GM12874 (cell line): ENCODE measurements at regions not wholly inside any gene's neighbourhood (a gene's known extent, or its start where the extent isn't known, plus 50 kb on each side); places are given as distances from the start of the nearest gene placed in this dataset.

ENCODE experiments used
- TF ChIP-seq, protein P1 (sequence below): IDR thresholded peaks from 2 replicates; pipeline ENCODE4 v1.5.1; 2011; ENCODE audit warnings: low read depth, mild to moderate bottlenecking, control low read depth, low read length, moderate library complexity; ENCODE audit not compliant: insufficient read depth

DNA sequence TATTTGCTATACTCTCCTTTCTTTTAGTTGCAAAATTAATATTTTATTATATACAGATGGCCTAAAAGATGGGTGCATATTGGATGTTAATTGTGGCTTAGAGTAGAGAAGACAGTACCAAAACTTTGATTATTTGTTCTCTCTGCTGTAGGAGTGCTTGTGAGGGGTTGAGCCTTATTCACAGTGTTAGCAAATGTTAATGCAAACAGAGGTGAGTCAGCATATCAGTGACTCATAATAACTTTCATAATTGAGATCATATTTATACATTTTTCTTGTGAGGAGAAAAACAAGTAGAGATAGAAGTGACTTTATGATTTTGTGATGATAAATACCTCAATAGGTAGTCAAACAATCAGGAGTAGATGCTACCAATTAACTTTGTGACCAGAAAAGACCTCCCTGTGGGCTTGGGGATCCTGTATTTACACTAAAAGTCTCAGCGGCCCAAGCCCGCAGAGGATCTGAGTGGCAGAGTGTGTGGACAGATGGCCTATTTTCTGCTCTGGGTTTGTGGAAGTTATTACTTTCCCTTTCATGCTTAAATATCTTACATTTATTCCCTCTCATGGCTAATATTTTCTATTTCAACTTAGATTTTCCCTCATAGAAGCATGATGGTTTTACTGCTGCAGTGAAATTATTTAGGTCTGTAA, 226.5 kb downstream of the TAF11L14 start:
- TF ChIP-seq, protein P1, sequence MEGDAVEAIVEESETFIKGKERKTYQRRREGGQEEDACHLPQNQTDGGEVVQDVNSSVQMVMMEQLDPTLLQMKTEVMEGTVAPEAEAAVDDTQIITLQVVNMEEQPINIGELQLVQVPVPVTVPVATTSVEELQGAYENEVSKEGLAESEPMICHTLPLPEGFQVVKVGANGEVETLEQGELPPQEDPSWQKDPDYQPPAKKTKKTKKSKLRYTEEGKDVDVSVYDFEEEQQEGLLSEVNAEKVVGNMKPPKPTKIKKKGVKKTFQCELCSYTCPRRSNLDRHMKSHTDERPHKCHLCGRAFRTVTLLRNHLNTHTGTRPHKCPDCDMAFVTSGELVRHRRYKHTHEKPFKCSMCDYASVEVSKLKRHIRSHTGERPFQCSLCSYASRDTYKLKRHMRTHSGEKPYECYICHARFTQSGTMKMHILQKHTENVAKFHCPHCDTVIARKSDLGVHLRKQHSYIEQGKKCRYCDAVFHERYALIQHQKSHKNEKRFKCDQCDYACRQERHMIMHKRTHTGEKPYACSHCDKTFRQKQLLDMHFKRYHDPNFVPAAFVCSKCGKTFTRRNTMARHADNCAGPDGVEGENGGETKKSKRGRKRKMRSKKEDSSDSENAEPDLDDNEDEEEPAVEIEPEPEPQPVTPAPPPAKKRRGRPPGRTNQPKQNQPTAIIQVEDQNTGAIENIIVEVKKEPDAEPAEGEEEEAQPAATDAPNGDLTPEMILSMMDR = no peak

- TF ChIP-seq, protein P1 = no peak
Measured at GRCh38 chr5:17872204-17872603, 237.9 kb downstream of the TAF11L14 start.

DNA sequence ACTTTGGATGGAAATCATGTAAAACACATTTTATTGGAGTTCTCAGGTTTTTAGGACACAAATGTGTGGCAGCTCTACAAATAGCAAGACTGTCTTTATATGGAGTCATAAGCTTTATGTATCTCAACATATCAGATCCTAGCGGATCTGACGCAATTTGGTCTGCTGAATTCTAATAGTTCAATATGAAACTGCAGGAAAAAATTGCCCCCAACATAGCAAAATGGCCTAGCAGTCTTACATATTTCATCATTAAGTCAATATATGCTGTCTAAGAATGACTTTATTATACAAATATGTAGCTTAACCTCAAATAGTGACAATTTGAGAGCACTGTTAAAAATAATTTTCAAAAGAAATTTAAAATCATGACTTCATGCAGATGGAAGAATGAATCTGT, 244.3 kb downstream of the TAF11L14 start:
- TF ChIP-seq, protein P1 = no peak

DNA sequence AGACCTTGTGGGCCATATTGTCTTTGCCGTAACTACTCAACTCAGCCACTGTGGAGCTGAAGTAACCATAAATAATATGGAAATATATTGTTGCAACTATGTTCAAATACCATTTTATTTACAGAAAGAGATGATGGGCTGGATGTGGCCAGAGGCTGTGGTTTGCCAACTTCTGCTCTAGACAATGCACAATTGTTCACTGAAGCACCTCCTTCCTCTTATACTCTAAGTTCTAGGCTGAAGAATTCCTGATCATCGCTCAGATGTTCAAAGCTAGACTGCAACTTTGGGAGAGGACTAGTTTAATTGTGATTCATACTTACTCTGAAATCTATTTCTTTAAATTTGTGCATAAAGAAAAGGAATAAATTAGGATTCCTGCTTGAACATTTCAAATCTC, 245.0 kb downstream of the TAF11L14 start:
- TF ChIP-seq, protein P1 = no peak

- TF ChIP-seq, protein P1 = no peak
Measured at GRCh38 chr5:17880869-17881268, 246.6 kb downstream of the TAF11L14 start.

- TF ChIP-seq, protein P1 = no peak
Measured at GRCh38 chr5:17882760-17883488, 248.7 kb downstream of the TAF11L14 start.

GRCh38 chr5:17888155-17888554, 253.9 kb downstream of the TAF11L14 start:
- TF ChIP-seq, protein P1 = no peak
